ENCODE measurements at regions not wholly inside any gene's neighbourhood (a gene's known extent, or its start where the extent isn't known, plus 50 kb on each side); places are given as distances from the start of the nearest gene placed in this dataset.
"Not testable (repeated sequence)": the region's sequence is repeated elsewhere in the genome, so short reads cannot be mapped to it uniquely, and the experiment has no call there.

DNA sequence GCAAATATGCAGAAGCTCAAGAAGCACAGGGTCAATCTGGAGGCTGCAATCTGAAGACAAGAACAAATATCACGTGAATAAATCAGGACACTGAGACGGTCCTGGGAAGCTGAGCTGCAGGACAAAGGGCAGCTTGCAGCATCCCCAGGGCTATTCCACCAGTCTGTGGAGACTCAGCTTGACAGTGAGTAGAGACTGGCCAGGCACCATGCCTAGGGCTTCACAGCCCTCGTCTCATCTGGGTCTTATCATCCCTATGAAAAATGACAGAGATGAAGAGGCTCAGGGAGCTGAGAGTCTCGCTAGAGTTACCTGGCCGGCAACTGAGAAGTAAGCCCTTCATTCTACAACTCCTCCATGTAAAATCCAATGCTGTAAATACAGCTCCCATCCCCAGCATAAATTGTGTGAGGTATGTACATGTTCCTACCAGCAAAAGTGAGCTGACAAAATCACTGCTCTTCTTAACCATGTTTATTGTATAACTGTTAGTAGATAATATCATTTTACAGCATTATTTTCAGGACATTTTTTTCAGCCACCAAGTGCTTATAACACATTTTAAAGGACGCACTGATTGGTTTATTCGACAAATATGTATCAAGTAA, 186.6 kb upstream of the IGFBP3 start:
- Histone ChIP-seq H3K27me3 (replicated peaks; ENCODE audit: insufficient read depth) (no peaks in the 10 kb centered on the region), H3K27ac (no peak overlapping the region), H3K4me3 (no peak overlapping the region), H3K36me3 (no peaks in the 10 kb centered on the region), H3K4me1 (replicated peaks) (no peaks in the 10 kb centered on the region), H3K9me3 (no peaks in the 10 kb centered on the region)
- intact Hi-C loops (cut with DNase I): no loop called here
- WGBS: 73% methylated on average over 7 of the region's 7 CpGs
- no peak for DNase-seq (ENCODE audit: low spot score)
- TF ChIP-seq, protein P1, sequence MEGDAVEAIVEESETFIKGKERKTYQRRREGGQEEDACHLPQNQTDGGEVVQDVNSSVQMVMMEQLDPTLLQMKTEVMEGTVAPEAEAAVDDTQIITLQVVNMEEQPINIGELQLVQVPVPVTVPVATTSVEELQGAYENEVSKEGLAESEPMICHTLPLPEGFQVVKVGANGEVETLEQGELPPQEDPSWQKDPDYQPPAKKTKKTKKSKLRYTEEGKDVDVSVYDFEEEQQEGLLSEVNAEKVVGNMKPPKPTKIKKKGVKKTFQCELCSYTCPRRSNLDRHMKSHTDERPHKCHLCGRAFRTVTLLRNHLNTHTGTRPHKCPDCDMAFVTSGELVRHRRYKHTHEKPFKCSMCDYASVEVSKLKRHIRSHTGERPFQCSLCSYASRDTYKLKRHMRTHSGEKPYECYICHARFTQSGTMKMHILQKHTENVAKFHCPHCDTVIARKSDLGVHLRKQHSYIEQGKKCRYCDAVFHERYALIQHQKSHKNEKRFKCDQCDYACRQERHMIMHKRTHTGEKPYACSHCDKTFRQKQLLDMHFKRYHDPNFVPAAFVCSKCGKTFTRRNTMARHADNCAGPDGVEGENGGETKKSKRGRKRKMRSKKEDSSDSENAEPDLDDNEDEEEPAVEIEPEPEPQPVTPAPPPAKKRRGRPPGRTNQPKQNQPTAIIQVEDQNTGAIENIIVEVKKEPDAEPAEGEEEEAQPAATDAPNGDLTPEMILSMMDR (IDR thresholded peaks at IDR 0.05): no peak
- no peak for TF ChIP-seq POLR2A (IDR thresholded peaks at IDR 0.05)
- TF ChIP-seq POLR2AphosphoS5 (IDR thresholded peaks at IDR 0.05): no peak

- no peaks in the 10 kb centered on the region for H3K9me3 ChIP-seq
- 86% methylated on average over 1 of the region's 1 CpG for WGBS
- no peaks in the 10 kb centered on the region for H3K4me1 ChIP-seq (replicated peaks)
- H3K4me3 ChIP-seq: no peak overlapping the region
- TF ChIP-seq POLR2AphosphoS5 (IDR thresholded peaks at IDR 0.05) (no peak), POLR2A (IDR thresholded peaks at IDR 0.05) (no peak)
- TF ChIP-seq, protein P1 (IDR thresholded peaks at IDR 0.05): no peak
- intact Hi-C loops (cut with DNase I): no loop called here
- H3K27me3 ChIP-seq (replicated peaks; ENCODE audit: insufficient read depth): no peaks in the 10 kb centered on the region
- DNase-seq (ENCODE audit: low spot score): no peak
- no peak overlapping the region for H3K27ac ChIP-seq
- no peaks in the 10 kb centered on the region for H3K36me3 ChIP-seq
Measured at GRCh38 chr7:46100521-46100920, 179.4 kb upstream of the IGFBP3 start.

GRCh38 chr7:46099076-46099475, 178.0 kb upstream of the IGFBP3 start:
- intact Hi-C loops (cut with DNase I): no loop called here
- no peaks in the 10 kb centered on the region for H3K27me3 ChIP-seq (replicated peaks; ENCODE audit: insufficient read depth)
- H3K9me3 ChIP-seq: no peaks in the 10 kb centered on the region
- H3K4me3 ChIP-seq: no peak overlapping the region
- 39% methylated on average over 1 of the region's 1 CpG for WGBS
- TF ChIP-seq POLR2A (IDR thresholded peaks at IDR 0.05) (no peak), POLR2AphosphoS5 (IDR thresholded peaks at IDR 0.05) (no peak)
- TF ChIP-seq, protein P1 (IDR thresholded peaks at IDR 0.05): no peak
- H3K36me3 ChIP-seq: no peaks in the 10 kb centered on the region
- no peak overlapping the region for H3K27ac ChIP-seq
- DNase-seq (ENCODE audit: low spot score): no peak
- H3K4me1 ChIP-seq (replicated peaks): no peaks in the 10 kb centered on the region

- Histone ChIP-seq H3K4me1 (replicated peaks) (no peaks in the 10 kb centered on the region), H3K27me3 (replicated peaks; ENCODE audit: insufficient read depth) (no peaks in the 10 kb centered on the region), H3K9me3 (no peaks in the 10 kb centered on the region), H3K27ac (no peak overlapping the region), H3K4me3 (no peak overlapping the region), H3K36me3 (no peaks in the 10 kb centered on the region)
- TF ChIP-seq POLR2A (IDR thresholded peaks at IDR 0.05): no peak
- TF ChIP-seq, protein P1 (IDR thresholded peaks at IDR 0.05): no peak
- TF ChIP-seq POLR2AphosphoS5 (IDR thresholded peaks at IDR 0.05): no peak
- intact Hi-C loops (cut with DNase I): no loop called here
- 66% methylated on average over 1 of the region's 1 CpG for WGBS
- DNase-seq (ENCODE audit: low spot score): no peak
Measured at GRCh38 chr7:46091071-46091470, 170.0 kb upstream of the IGFBP3 start.

DNA sequence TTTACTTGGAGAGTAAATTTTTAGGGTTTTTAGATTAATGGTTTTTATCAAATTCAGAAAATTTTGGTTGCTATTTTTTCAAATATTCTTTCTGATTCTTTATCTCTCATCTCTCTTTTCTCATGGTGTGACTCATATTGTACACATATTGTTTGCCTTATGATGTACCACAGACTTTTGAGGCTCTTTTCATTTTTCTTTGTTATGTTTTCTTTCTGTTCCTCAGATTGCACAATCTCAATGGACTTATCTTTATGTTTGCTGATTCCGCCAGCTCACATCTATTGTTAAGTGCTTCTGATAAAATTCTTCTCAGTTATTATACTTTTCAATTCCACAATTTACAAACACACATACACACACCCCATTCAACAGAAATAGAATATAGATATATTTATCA, 168.2 kb upstream of the IGFBP3 start:
- 89% methylated on average over 1 of the region's 1 CpG for WGBS
- H3K27ac ChIP-seq: no peak overlapping the region
- TF ChIP-seq, protein P1 (IDR thresholded peaks at IDR 0.05): no peak
- TF ChIP-seq POLR2A (IDR thresholded peaks at IDR 0.05) (no peak), POLR2AphosphoS5 (IDR thresholded peaks at IDR 0.05) (no peak)
- DNase-seq (ENCODE audit: low spot score): no peak
- H3K27me3 ChIP-seq (replicated peaks; ENCODE audit: insufficient read depth): no peaks in the 10 kb centered on the region
- H3K9me3 ChIP-seq: no peaks in the 10 kb centered on the region
- no peak overlapping the region for H3K4me3 ChIP-seq
- intact Hi-C loops (cut with DNase I): no loop called here
- no peaks in the 10 kb centered on the region for H3K36me3 ChIP-seq
- no peaks in the 10 kb centered on the region for H3K4me1 ChIP-seq (replicated peaks)

- WGBS: 100% methylated on average over 2 of the region's 2 CpGs
- H3K36me3 ChIP-seq; DNase-seq (ENCODE audit: low spot score); H3K27me3 ChIP-seq (replicated peaks; ENCODE audit: insufficient read depth); H3K4me1 ChIP-seq (replicated peaks); intact Hi-C loops (cut with DNase I); H3K4me3 ChIP-seq; H3K27ac ChIP-seq; H3K9me3 ChIP-seq: not testable (repeated sequence)
Measured at GRCh38 chr7:46088486-46088885, 167.4 kb upstream of the IGFBP3 start.
